ENCODE measurements at regions not wholly inside any gene's neighbourhood (a gene's known extent, or its start where the extent isn't known, plus 50 kb on each side); places are given as distances from the start of the nearest gene placed in this dataset.

GRCh38 chr7:28272461-28272877, 91.9 kb upstream of the JAZF1 start:
- peak in 2 of 5 experiments; percentile 14 to 47 for TF ChIP-seq CTCF (IDR thresholded peaks at IDR 0.05 in 4 of 5, conservative IDR thresholded peaks at IDR 0.05 in 1 of 5)
- TF ChIP-seq POLR2A (IDR thresholded peaks at IDR 0.05), result no peak
